B cell (primary cell): ENCODE measurements at regions not wholly inside any gene's neighbourhood (a gene's known extent, or its start where the extent isn't known, plus 50 kb on each side); places are given as distances from the start of the nearest gene placed in this dataset.

ENCODE experiments used
- ATAC-seq: fragments of 200-7000 bp; cut with Tn5 transposase; one replicate; pipeline ENCODE4 v1.10.0; 2021; ENCODE audit warnings: low read depth, mild to moderate bottlenecking, moderate number of reproducible peaks, moderate library complexity
- CTCF ChIA-PET: fragments of 350-600 bp; sonication (Branson Sonifier 250); formaldehyde crosslinking; loops from one replicate; lab custom pipeline; 2021; ENCODE audit warnings: antibody characterized with exemption, inconsistent platforms; lab: Charles Lee
- POLR2A ChIA-PET: fragments of 350-600 bp; sonication (Branson Sonifier 250); formaldehyde crosslinking; loops from one replicate; lab custom pipeline; 2021; ENCODE audit warnings: antibody characterized with exemption; lab: Charles Lee
- DNase-seq: peaks from one replicate; pipeline ENCODE4 v3.0.0; 2013
- H2AFZ ChIP-seq: 2 replicates; pipeline ENCODE4 v1.6.1; 2012; ENCODE audit warnings: mild to moderate bottlenecking, low read depth, low read length; ENCODE audit not compliant: insufficient read depth, poor library complexity, severe bottlenecking
- H3K27ac ChIP-seq, 2 donors: 1 replicate in 1 of 2; 2 replicates in 1 of 2; pipeline ENCODE4 v1.5.1; 2012 to 2013; ENCODE audit warnings: low read length in 2 of 2, mild to moderate bottlenecking in 2 of 2, moderate library complexity in 1 of 2
- H3K27me3 ChIP-seq, 4 experiments: fragments of 200-600 bp in 1 of 4; sonication (generic) in 1 of 4; replicated peaks in 1 of 4; 1 replicate in 2 of 4; 2 replicates in 2 of 4; pipeline versions ENCODE4 v1.6.1 to v1.7.0; 2013 to 2016; ENCODE audit warnings: low read length in 3 of 4, mild to moderate bottlenecking in 2 of 4, mixed read lengths in 1 of 4, moderate library complexity in 1 of 4; ENCODE audit not compliant: insufficient read depth in 4 of 4, control insufficient read depth in 3 of 4; ENCODE audit errors: control extremely low read depth in 1 of 4
- H3K36me3 ChIP-seq, 2 experiments: replicated peaks in 1 of 2; 1 replicate in 1 of 2; 2 replicates in 1 of 2; pipeline versions ENCODE4 v1.6.1 to v1.7.1; 2013; ENCODE audit warnings: low read length in 1 of 2; ENCODE audit not compliant: insufficient read depth in 2 of 2, control insufficient read depth in 1 of 2; ENCODE audit errors: control extremely low read depth in 1 of 2, extremely low read depth in 1 of 2
- H3K4me1 ChIP-seq, 2 donors: fragments of 200-600 bp in 1 of 2; sonication (generic) in 1 of 2; 1 replicate in 1 of 2; 2 replicates in 1 of 2; pipeline versions ENCODE4 v1.5.1 to v1.6.1; 2013 to 2017; ENCODE audit warnings: low read length in 2 of 2; ENCODE audit not compliant: control insufficient read depth in 2 of 2, insufficient read depth in 2 of 2
- H3K4me2 ChIP-seq: replicated peaks from 2 replicates; pipeline ENCODE3; 2012; ENCODE audit warnings: mild to moderate bottlenecking, low read depth, low read length; ENCODE audit not compliant: poor library complexity, severe bottlenecking
- H3K4me3 ChIP-seq, 5 experiments: fragments of 200-600 bp in 1 of 5; sonication (generic) in 1 of 5; 1 replicate in 3 of 5; 2 replicates in 2 of 5; pipeline versions ENCODE4 v1.5.1 to v1.7.0; 2011 to 2016; ENCODE audit warnings: low read length in 4 of 5, mild to moderate bottlenecking in 4 of 5, low read depth in 2 of 5, control low read depth in 1 of 5, moderate library complexity in 1 of 5; ENCODE audit not compliant: insufficient read depth in 1 of 5; ENCODE audit errors: control extremely low read depth in 1 of 5, extremely low read depth in 1 of 5
- H3K79me2 ChIP-seq: fragments of 200-600 bp; sonication (generic); one replicate; pipeline ENCODE4 v1.6.0; 2016; ENCODE audit warnings: low read length; ENCODE audit not compliant: control insufficient read depth, insufficient read depth
- H3K9ac ChIP-seq: fragments of 200-600 bp; sonication (generic); 2 replicates; pipeline ENCODE4 v1.6.1; 2017; ENCODE audit warnings: mild to moderate bottlenecking, low read length, moderate library complexity
- H3K9me3 ChIP-seq, 3 donors: one replicate each; pipeline versions ENCODE4 v1.6.1 to v1.7.1; 2013; ENCODE audit warnings: low read length in 2 of 3; ENCODE audit not compliant: control insufficient read depth in 2 of 3, insufficient read depth in 1 of 3; ENCODE audit errors: control extremely low read depth in 1 of 3
- H4K20me1 ChIP-seq: 2 replicates; pipeline ENCODE4 v1.6.0; 2012; ENCODE audit warnings: mild to moderate bottlenecking, low read length; ENCODE audit not compliant: insufficient read depth, control insufficient read depth, poor library complexity, severe bottlenecking
- H3K27ac Mint-ChIP-seq: one replicate; pipeline ENCODE4 v1.8.0; 2021; ENCODE audit warnings: mixed read lengths
- H3K27me3 Mint-ChIP-seq: one replicate; pipeline ENCODE4 v1.8.0; 2021; ENCODE audit warnings: mixed read lengths
- H3K4me1 Mint-ChIP-seq: one replicate; pipeline ENCODE4 v1.8.0; 2021; ENCODE audit warnings: mixed read lengths
- H3K4me3 Mint-ChIP-seq: one replicate; pipeline ENCODE4 v1.8.0; 2021; ENCODE audit warnings: mixed read lengths
- H3K9me3 Mint-ChIP-seq: one replicate; pipeline ENCODE4 v1.8.0; 2022; ENCODE audit warnings: mixed read lengths; ENCODE audit not compliant: insufficient read depth
- CTCF ChIP-seq: fragments of 200-600 bp; IDR thresholded peaks from one replicate; pipeline ENCODE4 v1.8.0; 2022; ENCODE audit warnings: antibody characterized with exemption, mild to moderate bottlenecking
- EZH2 ChIP-seq: IDR thresholded peaks from 2 replicates; pipeline ENCODE4 v1.6.1; 2012; ENCODE audit warnings: borderline replicate concordance, low read depth, mild to moderate bottlenecking, moderate library complexity, low read length; ENCODE audit not compliant: insufficient read depth, poor library complexity, severe bottlenecking
- WGBS: methylation state at CpG from one replicate; pipeline ENCODE4 v1.1.5; 2013; ENCODE audit warnings: missing lambda C conversion rate; ENCODE audit not compliant: insufficient coverage; 5-methylcytosine and 5-hydroxymethylcytosine counted together
- intact Hi-C: fragments of 100-400 bp; cut with micrococcal nuclease; formaldehyde crosslinking; loops from one replicate; pipeline ENCODE4 v1.10.0; 2022

- ATAC-seq (no peak), DNase-seq (no peak)
- H3K4me3 Mint-ChIP-seq, result no peak overlapping the region
- no peak overlapping the region for H3K27ac ChIP-seq
- no peaks in the 10 kb centered on the region for H4K20me1 ChIP-seq
- ChIA-PET CTCF (interaction anchor here (0.6 kb wide), 1 partner anchor 8 kb away, joined by 3 read pairs; no protein-coding TSS in a partner anchor), POLR2A (no interaction called here)
- WGBS, result no CpG with 5 or more reads among the region's 2 CpGs
- peaks cover 7% of the 10 kb centered on the region for H3K27me3 Mint-ChIP-seq
- no peak overlapping the region for H3K27ac Mint-ChIP-seq
- no peaks in the 10 kb centered on the region for H3K79me2 ChIP-seq
- no peak overlapping the region for H3K4me3 ChIP-seq
- TF ChIP-seq CTCF, result no peak
- TF ChIP-seq EZH2, result no peak
- no peaks in the 10 kb centered on the region for H3K36me3 ChIP-seq
- peaks cover 2 to 16% (median 11%) of the 10 kb centered on the region in 3 donors for H3K9me3 ChIP-seq
- peaks cover 6% of the 10 kb centered on the region for H3K9me3 Mint-ChIP-seq
- H3K27me3 ChIP-seq, result peaks cover 0 to 5% (median 0%) of the 10 kb centered on the region in 4 experiments
- H3K9ac ChIP-seq, result no peak overlapping the region
- no peak overlapping the region for H3K4me2 ChIP-seq
- intact Hi-C loops, result no loop called here
- no peaks in the 10 kb centered on the region for H3K4me1 ChIP-seq
- H2AFZ ChIP-seq, result no peak overlapping the region
- no peaks in the 10 kb centered on the region for H3K4me1 Mint-ChIP-seq
Measured at GRCh38 chr16:77663711-77664110, 58.6 kb upstream of the NUDT7 start.

- no CpG with 5 or more reads among the region's 3 CpGs for WGBS
Measured at GRCh38 chr16:77666771-77667170, 55.5 kb upstream of the NUDT7 start.

More at GRCh38 chr16:77666771-77667170, 55.5 kb upstream of the NUDT7 start:
- Histone ChIP-seq H3K27ac (no peak overlapping the region), H3K79me2 (no peaks in the 10 kb centered on the region), H3K4me3 (no peak overlapping the region), H3K9me3 (peaks cover 2 to 16% (median 11%) of the 10 kb centered on the region in 3 donors), H3K9ac (no peak overlapping the region), H3K36me3 (no peaks in the 10 kb centered on the region), H2AFZ (no peak overlapping the region), H3K4me1 (no peaks in the 10 kb centered on the region), H3K4me2 (no peak overlapping the region), H3K27me3 (no peaks in the 10 kb centered on the region), H4K20me1 (no peaks in the 10 kb centered on the region)
- H3K27me3 Mint-ChIP-seq, result peaks cover 10% of the 10 kb centered on the region
- CTCF ChIA-PET, result interaction anchor here (1.1 to 1.2 kb wide), 2 partner anchors 8 to 304 kb away, joined by 3 to 5 read pairs; no protein-coding TSS in a partner anchor
- H3K4me1 Mint-ChIP-seq, result no peaks in the 10 kb centered on the region
- no peak for TF ChIP-seq EZH2
- no peak for TF ChIP-seq CTCF
- no peak overlapping the region for H3K4me3 Mint-ChIP-seq
- no peak overlapping the region for H3K27ac Mint-ChIP-seq
- DNase-seq (no peak), ATAC-seq (no peak)
- H3K9me3 Mint-ChIP-seq, result peaks cover 6% of the 10 kb centered on the region
- intact Hi-C loops, result no loop called here
- POLR2A ChIA-PET, result no interaction called here
